SIG-M5 (cell line): ENCODE measurements at regions not wholly inside any gene's neighbourhood (a gene's known extent, or its start where the extent isn't known, plus 50 kb on each side); places are given as distances from the start of the nearest gene placed in this dataset.
"Not testable (repeated sequence)": the region's sequence is repeated elsewhere in the genome, so short reads cannot be mapped to it uniquely, and the experiment has no call there.

Source experiments
- DNase-seq: peaks from one replicate; lab custom pipeline; 2025; lab: John Stamatoyannopoulos, UW

- no peak for DNase-seq
These were observed 99.0 kb upstream of the SMIM30 start for GRCh38 chr7:113217314-113217713.

GRCh38 chr7:113216038-113216437 is 97.7 kb upstream of the SMIM30 start:
- DNase-seq: no peak

GRCh38 chr7:113209449-113210203 is 91.3 kb upstream of the SMIM30 start:
- DNase-seq: no peak

GRCh38 chr7:113207931-113208330 is 89.6 kb upstream of the SMIM30 start:
- DNase-seq: no peak

- no peak for DNase-seq
These were observed 89.1 kb upstream of the SMIM30 start for GRCh38 chr7:113207441-113207840.

GRCh38 chr7:113204415-113204814 is 86.1 kb upstream of the SMIM30 start:
- DNase-seq: no peak

GRCh38 chr7:113202284-113202683 is 83.9 kb upstream of the SMIM30 start:
- DNase-seq: no peak

- DNase-seq: no peak
These were observed 81.9 kb upstream of the SMIM30 start for GRCh38 chr7:113200281-113200680.

- no peak for DNase-seq
These were observed 81.5 kb upstream of the SMIM30 start for GRCh38 chr7:113199841-113200240.

- no peak for DNase-seq
These were observed 80.8 kb upstream of the SMIM30 start for GRCh38 chr7:113199136-113199535.

GRCh38 chr7:113198226-113198625 is 79.9 kb upstream of the SMIM30 start:
- DNase-seq: no peak

- no peak for DNase-seq
These were observed 78.9 kb upstream of the SMIM30 start for GRCh38 chr7:113197274-113197673.

- no peak for DNase-seq
These were observed 70.0 kb upstream of the SMIM30 start for GRCh38 chr7:113188396-113188795.

GRCh38 chr7:113179313-113179712 is 61.0 kb upstream of the SMIM30 start:
- DNase-seq: no peak

- DNase-seq: no peak
These were observed 58.5 kb upstream of the SMIM30 start for GRCh38 chr7:113176836-113177235.

GRCh38 chr7:113176180-113176579 is 57.8 kb upstream of the SMIM30 start:
- not testable (repeated sequence) for DNase-seq

GRCh38 chr7:113175525-113176104 is 57.3 kb upstream of the SMIM30 start:
- no peak for DNase-seq

GRCh38 chr7:113172726-113173125 is 54.4 kb upstream of the SMIM30 start:
- DNase-seq: no peak

- DNase-seq: no peak
These were observed 52.2 kb upstream of the SMIM30 start for GRCh38 chr7:113170591-113170990.
